Activated T-cell treated with anti-CD3 and anti-CD28 coated beads, Interleukin-2, amount 50 U/mL, for 72 hours (primary cell): ENCODE measurements at regions not wholly inside any gene's neighbourhood (a gene's known extent, or its start where the extent isn't known, plus 50 kb on each side); places are given as distances from the start of the nearest gene placed in this dataset.

Source experiments
- ATAC-seq, 2 donors: fragments of 150-1000 bp; cut with Tn5 transposase; replicated peaks in 1 of 2; 2 replicates each; pipeline ENCODE4 v1.10.0; 2021; ENCODE audit warnings: moderate library complexity in 2 of 2, mild to moderate bottlenecking in 1 of 2
- DNase-seq, 2 donors: peaks; one replicate each; pipeline ENCODE4 v3.0.0; 2021 to 2022; ENCODE audit warnings: mixed read lengths in 1 of 2
- H3K27ac Mint-ChIP-seq: one replicate; pipeline ENCODE4 v1.8.0; 2022; ENCODE audit warnings: mild to moderate bottlenecking, moderate library complexity, mixed read lengths
- H3K27me3 Mint-ChIP-seq: one replicate; pipeline ENCODE4 v1.8.0; 2022; ENCODE audit warnings: low read depth, mixed read lengths
- H3K36me3 Mint-ChIP-seq, 2 donors: one replicate each; pipeline ENCODE4 v1.8.0; 2022; ENCODE audit warnings: mixed read lengths in 2 of 2, mild to moderate bottlenecking in 1 of 2; ENCODE audit not compliant: insufficient read depth in 2 of 2
- H3K4me1 Mint-ChIP-seq: one replicate; pipeline ENCODE4 v1.8.0; 2022; ENCODE audit warnings: low read depth, mixed read lengths
- H3K4me3 Mint-ChIP-seq, 2 donors: one replicate each; pipeline ENCODE4 v1.8.0; 2022; ENCODE audit warnings: mild to moderate bottlenecking in 2 of 2, mixed read lengths in 2 of 2, moderate library complexity in 2 of 2
- H3K9me3 Mint-ChIP-seq, 2 donors: one replicate each; pipeline ENCODE4 v1.8.0; 2022; ENCODE audit warnings: mixed read lengths in 2 of 2

- H3K4me1 Mint-ChIP-seq = no peaks in the 10 kb centered on the region
- no peak overlapping the region for H3K4me3 Mint-ChIP-seq
- no peak overlapping the region for H3K27ac Mint-ChIP-seq
- DNase-seq (no peak), ATAC-seq (no peak)
- no peaks in the 10 kb centered on the region for H3K27me3 Mint-ChIP-seq
- no peaks in the 10 kb centered on the region for H3K9me3 Mint-ChIP-seq
- H3K36me3 Mint-ChIP-seq = no peaks in the 10 kb centered on the region
These were observed 314.1 kb upstream of the ATP10B start for GRCh38 chr5:161165998-161166660.

- H3K36me3 Mint-ChIP-seq = no peaks in the 10 kb centered on the region
- no peak overlapping the region for H3K4me3 Mint-ChIP-seq
- ATAC-seq (no peak), DNase-seq (no peak)
- no peaks in the 10 kb centered on the region for H3K27me3 Mint-ChIP-seq
- H3K4me1 Mint-ChIP-seq = no peaks in the 10 kb centered on the region
- H3K9me3 Mint-ChIP-seq = peaks cover 5 to 8% of the 10 kb centered on the region in 2 donors
- no peak overlapping the region for H3K27ac Mint-ChIP-seq
These were observed 305.9 kb upstream of the ATP10B start for GRCh38 chr5:161157925-161158324.

- H3K27ac Mint-ChIP-seq = no peak overlapping the region
- H3K4me1 Mint-ChIP-seq = no peaks in the 10 kb centered on the region
- H3K36me3 Mint-ChIP-seq = no peaks in the 10 kb centered on the region
- DNase-seq (no peak), ATAC-seq (no peak)
- H3K4me3 Mint-ChIP-seq = no peak overlapping the region
- no peaks in the 10 kb centered on the region for H3K27me3 Mint-ChIP-seq
- peaks cover 5 to 8% of the 10 kb centered on the region in 2 donors for H3K9me3 Mint-ChIP-seq
These were observed 303.4 kb upstream of the ATP10B start for GRCh38 chr5:161155451-161155850.

- Mint-ChIP-seq H3K36me3 (no peaks in the 10 kb centered on the region), H3K27ac (no peak overlapping the region), H3K4me1 (no peaks in the 10 kb centered on the region), H3K4me3 (no peak overlapping the region), H3K9me3 (peaks cover 4 to 5% of the 10 kb centered on the region in 2 donors), H3K27me3 (no peaks in the 10 kb centered on the region)
- DNase-seq = no peak
- ATAC-seq = no peak
These were observed 300.5 kb upstream of the ATP10B start for GRCh38 chr5:161152415-161152940.

GRCh38 chr5:161150441-161150988 is 298.5 kb upstream of the ATP10B start:
- Mint-ChIP-seq H3K4me1 (no peaks in the 10 kb centered on the region), H3K36me3 (no peaks in the 10 kb centered on the region), H3K27ac (no peak overlapping the region), H3K9me3 (peaks cover 3% of the 10 kb centered on the region in 2 donors), H3K27me3 (no peaks in the 10 kb centered on the region), H3K4me3 (no peak overlapping the region)
- DNase-seq = no peak
- no peak for ATAC-seq

- Mint-ChIP-seq H3K27me3 (no peaks in the 10 kb centered on the region), H3K36me3 (no peaks in the 10 kb centered on the region), H3K9me3 (peaks cover 3% of the 10 kb centered on the region in 2 donors), H3K27ac (no peak overlapping the region), H3K4me1 (no peaks in the 10 kb centered on the region), H3K4me3 (no peak overlapping the region)
- ATAC-seq (no peak), DNase-seq (no peak)
These were observed 297.1 kb upstream of the ATP10B start for GRCh38 chr5:161149078-161149477.

GRCh38 chr5:161138751-161139455 is 286.9 kb upstream of the ATP10B start:
- Mint-ChIP-seq H3K36me3 (peaks cover 2 to 3% of the 10 kb centered on the region in 2 donors), H3K4me1 (no peaks in the 10 kb centered on the region), H3K4me3 (no peak overlapping the region), H3K27ac (no peak overlapping the region), H3K27me3 (no peaks in the 10 kb centered on the region), H3K9me3 (peaks cover 5 to 6% of the 10 kb centered on the region in 2 donors)
- DNase-seq (no peak), ATAC-seq (no peak)

GRCh38 chr5:161134956-161135355 is 282.9 kb upstream of the ATP10B start:
- no peaks in the 10 kb centered on the region for H3K4me1 Mint-ChIP-seq
- ATAC-seq (no peak), DNase-seq (no peak)
- H3K36me3 Mint-ChIP-seq = no peaks in the 10 kb centered on the region
- no peaks in the 10 kb centered on the region for H3K27me3 Mint-ChIP-seq
- H3K27ac Mint-ChIP-seq = no peak overlapping the region
- no peaks in the 10 kb centered on the region for H3K9me3 Mint-ChIP-seq
- no peak overlapping the region for H3K4me3 Mint-ChIP-seq

GRCh38 chr5:161134083-161134482 is 282.1 kb upstream of the ATP10B start:
- DNase-seq = no peak
- H3K27ac Mint-ChIP-seq = no peak overlapping the region
- peaks cover 0 to 3% of the 10 kb centered on the region in 2 donors for H3K9me3 Mint-ChIP-seq
- no peak overlapping the region for H3K4me3 Mint-ChIP-seq
- no peaks in the 10 kb centered on the region for H3K4me1 Mint-ChIP-seq
- H3K36me3 Mint-ChIP-seq = no peaks in the 10 kb centered on the region
- no peaks in the 10 kb centered on the region for H3K27me3 Mint-ChIP-seq
- no peak for ATAC-seq

GRCh38 chr5:161115941-161116340 is 263.9 kb upstream of the ATP10B start:
- H3K27ac Mint-ChIP-seq = no peak overlapping the region
- DNase-seq (no peak), ATAC-seq (no peak)
- no peak overlapping the region for H3K4me3 Mint-ChIP-seq
- H3K36me3 Mint-ChIP-seq = no peaks in the 10 kb centered on the region
- no peaks in the 10 kb centered on the region for H3K4me1 Mint-ChIP-seq
- H3K27me3 Mint-ChIP-seq = no peaks in the 10 kb centered on the region
- H3K9me3 Mint-ChIP-seq = no peaks in the 10 kb centered on the region

GRCh38 chr5:161112371-161112770 is 260.4 kb upstream of the ATP10B start:
- Mint-ChIP-seq H3K36me3 (no peaks in the 10 kb centered on the region), H3K27me3 (no peaks in the 10 kb centered on the region), H3K4me1 (no peaks in the 10 kb centered on the region), H3K27ac (no peak overlapping the region), H3K4me3 (no peak overlapping the region), H3K9me3 (no peaks in the 10 kb centered on the region)
- no peak for ATAC-seq
- no peak for DNase-seq

GRCh38 chr5:161105525-161105924 is 253.5 kb upstream of the ATP10B start:
- DNase-seq (no peak), ATAC-seq (no peak)
- no peaks in the 10 kb centered on the region for H3K9me3 Mint-ChIP-seq
- H3K36me3 Mint-ChIP-seq = no peaks in the 10 kb centered on the region
- no peak overlapping the region for H3K27ac Mint-ChIP-seq
- no peaks in the 10 kb centered on the region for H3K27me3 Mint-ChIP-seq
- H3K4me1 Mint-ChIP-seq = no peaks in the 10 kb centered on the region
- H3K4me3 Mint-ChIP-seq = no peak overlapping the region

GRCh38 chr5:161098516-161098915 is 246.5 kb upstream of the ATP10B start:
- no peak overlapping the region for H3K27ac Mint-ChIP-seq
- ATAC-seq (no peak), DNase-seq (no peak)
- no peaks in the 10 kb centered on the region for H3K27me3 Mint-ChIP-seq
- no peaks in the 10 kb centered on the region for H3K9me3 Mint-ChIP-seq
- H3K4me1 Mint-ChIP-seq = no peaks in the 10 kb centered on the region
- H3K36me3 Mint-ChIP-seq = no peaks in the 10 kb centered on the region
- no peak overlapping the region for H3K4me3 Mint-ChIP-seq
